PC-3 (cell line): ENCODE measurements at regions not wholly inside any gene's neighbourhood (a gene's known extent, or its start where the extent isn't known, plus 50 kb on each side); places are given as distances from the start of the nearest gene placed in this dataset.

Experiments used
- EZH2 ChIP-seq: fragments of 300-600 bp; sonication (generic); IDR thresholded peaks from one replicate; pipeline ENCODE4 v1.6.1; 2017; ENCODE audit warnings: antibody characterized with exemption, mild to moderate bottlenecking, low read length; ENCODE audit not compliant: unreplicated experiment
- TF ChIP-seq, protein P1 (sequence below): fragments of 300-600 bp; sonication (generic); conservative IDR thresholded peaks from 2 replicates; pipeline ENCODE4 v1.5.1; 2017; ENCODE audit warnings: antibody characterized with exemption, low read depth, mild to moderate bottlenecking, low read length

DNA sequence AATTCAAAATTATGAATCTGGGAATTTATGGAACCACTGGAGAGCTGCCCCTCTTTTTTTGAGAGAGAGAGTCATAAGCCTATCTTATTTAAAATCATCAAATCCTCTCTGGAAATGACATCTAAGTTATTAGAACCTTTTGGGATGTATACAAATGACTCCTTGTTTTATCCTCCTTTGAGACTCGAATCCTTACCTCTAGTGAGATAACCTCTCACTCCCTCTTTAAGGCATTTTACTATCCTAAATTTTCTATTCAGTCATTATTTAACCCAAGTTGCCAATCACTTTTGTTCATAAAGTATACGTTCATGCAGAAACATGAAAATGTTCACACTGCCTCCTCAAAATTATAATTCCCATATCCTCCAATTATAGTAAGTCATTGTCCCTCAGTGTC is 313.6 kb upstream of the C1orf87 start:
- TF ChIP-seq, protein P1, sequence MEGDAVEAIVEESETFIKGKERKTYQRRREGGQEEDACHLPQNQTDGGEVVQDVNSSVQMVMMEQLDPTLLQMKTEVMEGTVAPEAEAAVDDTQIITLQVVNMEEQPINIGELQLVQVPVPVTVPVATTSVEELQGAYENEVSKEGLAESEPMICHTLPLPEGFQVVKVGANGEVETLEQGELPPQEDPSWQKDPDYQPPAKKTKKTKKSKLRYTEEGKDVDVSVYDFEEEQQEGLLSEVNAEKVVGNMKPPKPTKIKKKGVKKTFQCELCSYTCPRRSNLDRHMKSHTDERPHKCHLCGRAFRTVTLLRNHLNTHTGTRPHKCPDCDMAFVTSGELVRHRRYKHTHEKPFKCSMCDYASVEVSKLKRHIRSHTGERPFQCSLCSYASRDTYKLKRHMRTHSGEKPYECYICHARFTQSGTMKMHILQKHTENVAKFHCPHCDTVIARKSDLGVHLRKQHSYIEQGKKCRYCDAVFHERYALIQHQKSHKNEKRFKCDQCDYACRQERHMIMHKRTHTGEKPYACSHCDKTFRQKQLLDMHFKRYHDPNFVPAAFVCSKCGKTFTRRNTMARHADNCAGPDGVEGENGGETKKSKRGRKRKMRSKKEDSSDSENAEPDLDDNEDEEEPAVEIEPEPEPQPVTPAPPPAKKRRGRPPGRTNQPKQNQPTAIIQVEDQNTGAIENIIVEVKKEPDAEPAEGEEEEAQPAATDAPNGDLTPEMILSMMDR: no peak
- no peak for TF ChIP-seq EZH2
